ENCODE measurements at regions not wholly inside any gene's neighbourhood (a gene's known extent, or its start where the extent isn't known, plus 50 kb on each side); places are given as distances from the start of the nearest gene placed in this dataset.

GRCh38 chr22:22946131-22946530 is 58.5 kb downstream of the IGLL5 start:
- Mint-ChIP-seq H3K27ac (no peak overlapping the region), H3K4me1 (ENCODE audit: unreplicated experiment) (peaks cover 4% of the 10 kb centered on the region), H3K27me3 (peaks cover 8% of the 10 kb centered on the region), H3K36me3 (no peaks in the 10 kb centered on the region), H3K9me3 (no peaks in the 10 kb centered on the region), H3K4me3 (no peak overlapping the region)
- no peak for DNase-seq (ENCODE audit: extremely low spot score, unreplicated experiment)
- no peak for TF ChIP-seq CTCF (conservative IDR thresholded peaks at IDR 0.05)

- H3K4me3 Mint-ChIP-seq, result no peak overlapping the region
- H3K27ac Mint-ChIP-seq, result no peak overlapping the region
- H3K4me1 Mint-ChIP-seq (ENCODE audit: unreplicated experiment), result no peaks in the 10 kb centered on the region
- H3K9me3 Mint-ChIP-seq, result no peaks in the 10 kb centered on the region
- no peaks in the 10 kb centered on the region for H3K36me3 Mint-ChIP-seq
- H3K27me3 Mint-ChIP-seq, result peaks cover 22% of the 10 kb centered on the region
- no peak for TF ChIP-seq CTCF (conservative IDR thresholded peaks at IDR 0.05)
- DNase-seq (ENCODE audit: extremely low spot score, unreplicated experiment), result no peak
Measured at GRCh38 chr22:22948651-22949571, 61.3 kb downstream of the IGLL5 start.

GRCh38 chr22:22949953-22950352 is 62.3 kb downstream of the IGLL5 start:
- peaks cover 32% of the 10 kb centered on the region for H3K27me3 Mint-ChIP-seq
- no peak overlapping the region for H3K27ac Mint-ChIP-seq
- no peaks in the 10 kb centered on the region for H3K9me3 Mint-ChIP-seq
- DNase-seq (ENCODE audit: extremely low spot score, unreplicated experiment), result no peak
- no peaks in the 10 kb centered on the region for H3K4me1 Mint-ChIP-seq (ENCODE audit: unreplicated experiment)
- H3K4me3 Mint-ChIP-seq, result no peak overlapping the region
- TF ChIP-seq CTCF (conservative IDR thresholded peaks at IDR 0.05), result no peak
- H3K36me3 Mint-ChIP-seq, result no peaks in the 10 kb centered on the region

- Mint-ChIP-seq H3K27ac (no peak overlapping the region), H3K9me3 (no peaks in the 10 kb centered on the region), H3K4me3 (no peak overlapping the region), H3K4me1 (ENCODE audit: unreplicated experiment) (no peaks in the 10 kb centered on the region), H3K27me3 (peaks cover 41% of the 10 kb centered on the region), H3K36me3 (no peaks in the 10 kb centered on the region)
- DNase-seq (ENCODE audit: extremely low spot score, unreplicated experiment), result no peak
- TF ChIP-seq CTCF (conservative IDR thresholded peaks at IDR 0.05), result no peak
Measured at GRCh38 chr22:22951035-22951434, 63.4 kb downstream of the IGLL5 start.

- TF ChIP-seq CTCF (conservative IDR thresholded peaks at IDR 0.05), result no peak
- peaks cover 42% of the 10 kb centered on the region for H3K27me3 Mint-ChIP-seq
- H3K4me1 Mint-ChIP-seq (ENCODE audit: unreplicated experiment), result no peaks in the 10 kb centered on the region
- no peak overlapping the region for H3K4me3 Mint-ChIP-seq
- no peaks in the 10 kb centered on the region for H3K9me3 Mint-ChIP-seq
- no peaks in the 10 kb centered on the region for H3K36me3 Mint-ChIP-seq
- DNase-seq (ENCODE audit: extremely low spot score, unreplicated experiment), result no peak
- no peak overlapping the region for H3K27ac Mint-ChIP-seq
Measured at GRCh38 chr22:22952531-22953280, 65.1 kb downstream of the IGLL5 start.

Measured in type B pancreatic cell (in vitro differentiated cells).